HCT116 (cell line): ENCODE measurements at regions not wholly inside any gene's neighbourhood (a gene's known extent, or its start where the extent isn't known, plus 50 kb on each side); places are given as distances from the start of the nearest gene placed in this dataset.
"Not testable (repeated sequence)": the region's sequence is repeated elsewhere in the genome, so short reads cannot be mapped to it uniquely, and the experiment has no call there.

Experiments used
- ATAC-seq: fragments of 200-7000 bp; cut with Tn5 transposase; 2 replicates; pipeline ENCODE4 v1.9.1; 2020; ENCODE audit warnings: mild to moderate bottlenecking, moderate library complexity
- BruUV-seq: library from RNA; stranded (reverse); fragments of 400-500 nt; replicated peaks from 2 replicates; lab custom pipeline; 2021; lab: Mats Ljungman, UMichigan
- CTCF ChIA-PET: fragments of 300-600 bp; sonication (Branson Sonifier 250); formaldehyde crosslinking; loops from one replicate; lab custom pipeline; 2021; ENCODE audit warnings: antibody characterized with exemption; lab: Charles Lee
- POLR2A ChIA-PET: fragments of 300-600, 350-600 bp; sonication (Branson Sonifier 250); formaldehyde crosslinking; loops from one replicate; lab custom pipeline; 2021; ENCODE audit warnings: antibody characterized with exemption; lab: Charles Lee
- RAD21 ChIA-PET, 2 experiments: fragments of 300-600 bp; sonication (Branson Sonifier 250); formaldehyde crosslinking; loops; one replicate each; lab custom pipeline; 2023; ENCODE audit warnings: low total read pairs in 2 of 2; ENCODE audit not compliant: uncharacterized antibody in 2 of 2, unreplicated experiment in 2 of 2, low non-redundant PET in 1 of 2; lab: Charles Lee
- DNase-seq: peaks from one replicate; pipeline ENCODE4 v3.0.0-alpha.2; 2010; ENCODE audit warnings: low read depth, low spot score
- H2AFZ ChIP-seq: fragments of 200-600 bp; shearing (Covaris generic), sonication (generic); 2 replicates; pipeline ENCODE4 v1.6.1; 2017; ENCODE audit warnings: low read depth, mixed run types, mixed read lengths, antibody characterized with exemption, low read length; ENCODE audit not compliant: poor library complexity, severe bottlenecking
- H3K27ac ChIP-seq: 2 replicates; pipeline ENCODE4 v1.5.1; 2012; ENCODE audit warnings: low read depth, low read length
- H3K27me3 ChIP-seq: fragments of 200-600 bp; sonication (generic); 2 replicates; pipeline ENCODE4 v1.6.1; 2016; ENCODE audit warnings: mixed run types, low read length, mixed read lengths; ENCODE audit not compliant: insufficient read depth
- H3K36me3 ChIP-seq, 2 experiments: fragments of 200-500 bp in 1 of 2; fragments of 200-600 bp in 1 of 2; sonication (Bioruptor generic) in 1 of 2; sonication (generic) in 1 of 2; 2 replicates each; pipeline versions ENCODE4 v1.5.1 to v1.6.1; 2014 to 2016; ENCODE audit warnings: low read length in 2 of 2, inconsistent platforms in 1 of 2, mixed read lengths in 1 of 2, mixed run types in 1 of 2; ENCODE audit not compliant: insufficient read depth in 2 of 2, control insufficient read depth in 1 of 2
- H3K4me1 ChIP-seq, 2 experiments: fragments of 200-600 bp in 1 of 2; sonication (generic) in 1 of 2; 2 replicates each; pipeline versions ENCODE4 v1.5.1 to v1.6.1; 2012 to 2017; ENCODE audit warnings: low read length in 2 of 2, inconsistent platforms in 1 of 2, mild to moderate bottlenecking in 1 of 2, mixed read lengths in 1 of 2, mixed run types in 1 of 2, moderate library complexity in 1 of 2; ENCODE audit not compliant: insufficient read depth in 2 of 2, control insufficient read depth in 1 of 2
- H3K4me2 ChIP-seq: fragments of 200-600 bp; sonication (generic); 2 replicates; pipeline ENCODE4 v1.6.1; 2017; ENCODE audit warnings: mixed run types, low read length, mixed read lengths
- H3K4me3 ChIP-seq, 2 experiments: fragments of 200-600 bp in 1 of 2; sonication (generic) in 1 of 2; replicated peaks in 1 of 2; 2 replicates each; pipeline ENCODE4 v1.5.1; 2011 to 2016; ENCODE audit warnings: low read length in 2 of 2, control low read depth in 1 of 2, low read depth in 1 of 2, mild to moderate bottlenecking in 1 of 2, mixed read lengths in 1 of 2, mixed run types in 1 of 2
- H3K79me2 ChIP-seq: fragments of 200-600 bp; sonication (generic); 2 replicates; pipeline ENCODE4 v1.6.1; 2017; ENCODE audit warnings: mild to moderate bottlenecking, mixed run types, low read length, moderate library complexity, mixed read lengths; ENCODE audit not compliant: insufficient read depth
- H3K9ac ChIP-seq: fragments of 200-600 bp; sonication (generic); 2 replicates; pipeline ENCODE4 v1.6.1; 2016; ENCODE audit warnings: low read length, mixed read lengths
- H3K9me2 ChIP-seq: fragments of 200-600 bp; sonication (generic), shearing (Covaris generic); 2 replicates; pipeline ENCODE4 v1.6.1; 2017; ENCODE audit warnings: mixed run types, mild to moderate bottlenecking, moderate library complexity; ENCODE audit not compliant: insufficient read depth
- H3K9me3 ChIP-seq, 2 experiments: fragments of 200-500 bp in 1 of 2; fragments of 200-600 bp in 1 of 2; sonication (Bioruptor generic) in 1 of 2; sonication (generic) in 1 of 2; 2 replicates each; pipeline ENCODE4 v1.6.1; 2014 to 2017; ENCODE audit warnings: low read length in 2 of 2, mixed read lengths in 2 of 2, inconsistent platforms in 1 of 2, low read depth in 1 of 2, mild to moderate bottlenecking in 1 of 2, mixed run types in 1 of 2, moderate library complexity in 1 of 2; ENCODE audit not compliant: control insufficient read depth in 1 of 2, insufficient read depth in 1 of 2
- H4K20me1 ChIP-seq: fragments of 200-600 bp; sonication (generic), shearing (Covaris generic); 2 replicates; pipeline ENCODE4 v1.6.1; 2017; ENCODE audit warnings: mixed run types, mild to moderate bottlenecking, moderate library complexity; ENCODE audit not compliant: insufficient read depth
- JUND ChIP-seq: IDR thresholded peaks from 2 replicates; pipeline ENCODE4 v1.6.1; 2012
- intact Hi-C: fragments of 100-400 bp; cut with micrococcal nuclease; formaldehyde crosslinking; loops from 2 replicates; pipeline ENCODE4 v1.10.0; 2022
- TF ChIP-seq, protein P1 (sequence below): IDR thresholded peaks from 2 replicates; pipeline ENCODE4 v1.6.1; 2011; ENCODE audit warnings: mild to moderate bottlenecking, low read length, moderate library complexity; ENCODE audit not compliant: insufficient replicate concordance; ENCODE audit errors: extremely low read depth

- TF ChIP-seq, protein P1, sequence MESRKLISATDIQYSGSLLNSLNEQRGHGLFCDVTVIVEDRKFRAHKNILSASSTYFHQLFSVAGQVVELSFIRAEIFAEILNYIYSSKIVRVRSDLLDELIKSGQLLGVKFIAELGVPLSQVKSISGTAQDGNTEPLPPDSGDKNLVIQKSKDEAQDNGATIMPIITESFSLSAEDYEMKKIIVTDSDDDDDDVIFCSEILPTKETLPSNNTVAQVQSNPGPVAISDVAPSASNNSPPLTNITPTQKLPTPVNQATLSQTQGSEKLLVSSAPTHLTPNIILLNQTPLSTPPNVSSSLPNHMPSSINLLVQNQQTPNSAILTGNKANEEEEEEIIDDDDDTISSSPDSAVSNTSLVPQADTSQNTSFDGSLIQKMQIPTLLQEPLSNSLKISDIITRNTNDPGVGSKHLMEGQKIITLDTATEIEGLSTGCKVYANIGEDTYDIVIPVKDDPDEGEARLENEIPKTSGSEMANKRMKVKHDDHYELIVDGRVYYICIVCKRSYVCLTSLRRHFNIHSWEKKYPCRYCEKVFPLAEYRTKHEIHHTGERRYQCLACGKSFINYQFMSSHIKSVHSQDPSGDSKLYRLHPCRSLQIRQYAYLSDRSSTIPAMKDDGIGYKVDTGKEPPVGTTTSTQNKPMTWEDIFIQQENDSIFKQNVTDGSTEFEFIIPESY = no peak
Measured at GRCh38 chr6:67908379-67908778, 726.7 kb upstream of the ADGRB3 start (continued).

DNA sequence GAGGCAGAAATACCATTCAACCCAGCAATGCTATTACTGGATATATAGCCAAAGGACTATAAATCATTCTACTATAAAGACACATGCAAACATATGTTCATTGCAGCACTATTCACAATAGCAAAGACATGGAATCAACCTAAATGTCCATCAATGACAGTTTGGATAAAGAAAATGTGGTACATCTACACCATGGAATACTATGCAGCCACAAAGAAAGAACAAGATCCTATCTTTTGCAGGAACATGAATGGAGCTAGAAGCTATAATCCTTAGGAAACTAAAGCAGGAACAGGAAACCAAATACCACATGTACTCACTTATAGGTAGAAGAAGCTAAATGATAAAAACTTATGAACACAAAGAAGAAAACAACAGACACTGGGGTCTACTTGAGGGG is 730.3 kb upstream of the ADGRB3 start:
- H3K4me3 ChIP-seq, intact Hi-C loops, H2AFZ ChIP-seq, H3K36me3 ChIP-seq, H3K9ac ChIP-seq, H3K4me2 ChIP-seq, H3K9me2 ChIP-seq, POLR2A ChIA-PET, H3K79me2 ChIP-seq, BruUV-seq, DNase-seq, H3K4me1 ChIP-seq, H3K9me3 ChIP-seq, CTCF ChIA-PET, H4K20me1 ChIP-seq, RAD21 ChIA-PET, H3K27me3 ChIP-seq, ATAC-seq, H3K27ac ChIP-seq: not testable (repeated sequence)

- POLR2A ChIA-PET = no interaction called here
- intact Hi-C loops = no loop called here
- RAD21 ChIA-PET = no interaction called here
- H3K9me3 ChIP-seq = peaks cover 7 to 11% of the 10 kb centered on the region in 2 experiments; a peak in 2 of 4 replicates
- H3K27ac ChIP-seq = no peak overlapping the region
- CTCF ChIA-PET = no interaction called here
- H4K20me1 ChIP-seq = no peaks in the 10 kb centered on the region
- TF ChIP-seq JUND = no peak
- ATAC-seq (no peak), DNase-seq (no peak)
- H3K9ac ChIP-seq = no peak overlapping the region
- no peaks in the 10 kb centered on the region for H3K79me2 ChIP-seq
- no peaks in the 10 kb centered on the region for H3K9me2 ChIP-seq
- BruUV-seq = no TSS peak
- no peak overlapping the region for H2AFZ ChIP-seq
- no peaks in the 10 kb centered on the region for H3K36me3 ChIP-seq
- H3K4me3 ChIP-seq = no peak overlapping the region
- H3K27me3 ChIP-seq = no peaks in the 10 kb centered on the region
- no peaks in the 10 kb centered on the region for H3K4me1 ChIP-seq
- H3K4me2 ChIP-seq = no peak overlapping the region
Measured at GRCh38 chr6:67898875-67899274, 736.2 kb upstream of the ADGRB3 start.
